Breast epithelium (tissue), 3 donors: ENCODE measurements at regions not wholly inside any gene's neighbourhood (a gene's known extent, or its start where the extent isn't known, plus 50 kb on each side); places are given as distances from the start of the nearest gene placed in this dataset.

Experiments
- POLR2A ChIP-seq: fragments of 450-650 bp; IDR thresholded peaks from one replicate; pipeline ENCODE4 v1.6.1; 2016; ENCODE audit warnings: antibody characterized with exemption, mild to moderate bottlenecking, moderate library complexity
- TF ChIP-seq, protein P1 (sequence below), 3 donors: fragments of 450-650 bp; IDR thresholded peaks; one replicate each; pipeline ENCODE4 v1.5.1; 2016 to 2017; ENCODE audit warnings: antibody characterized with exemption in 3 of 3, mild to moderate bottlenecking in 3 of 3, moderate library complexity in 3 of 3

DNA sequence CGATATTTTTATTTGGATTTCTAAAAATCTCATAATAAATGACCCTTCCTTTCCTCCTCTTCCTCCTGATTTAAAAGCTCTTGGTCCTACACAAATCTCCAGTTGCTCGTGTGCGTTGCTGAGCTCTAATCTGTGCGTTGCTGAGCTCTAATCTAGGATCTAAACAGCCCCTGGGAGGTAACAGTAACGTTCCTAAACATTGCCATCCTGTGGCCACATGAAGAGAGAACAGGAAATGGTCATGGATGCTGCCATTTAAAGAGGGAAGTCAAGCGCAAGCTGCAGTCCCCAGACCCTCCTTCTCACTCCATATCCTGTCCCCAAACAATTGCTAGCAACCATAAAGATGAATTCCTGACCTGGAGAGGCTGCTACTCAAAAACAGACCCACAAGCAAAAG, 170.8 kb downstream of the NUFIP1 start:
- TF ChIP-seq, protein P1, sequence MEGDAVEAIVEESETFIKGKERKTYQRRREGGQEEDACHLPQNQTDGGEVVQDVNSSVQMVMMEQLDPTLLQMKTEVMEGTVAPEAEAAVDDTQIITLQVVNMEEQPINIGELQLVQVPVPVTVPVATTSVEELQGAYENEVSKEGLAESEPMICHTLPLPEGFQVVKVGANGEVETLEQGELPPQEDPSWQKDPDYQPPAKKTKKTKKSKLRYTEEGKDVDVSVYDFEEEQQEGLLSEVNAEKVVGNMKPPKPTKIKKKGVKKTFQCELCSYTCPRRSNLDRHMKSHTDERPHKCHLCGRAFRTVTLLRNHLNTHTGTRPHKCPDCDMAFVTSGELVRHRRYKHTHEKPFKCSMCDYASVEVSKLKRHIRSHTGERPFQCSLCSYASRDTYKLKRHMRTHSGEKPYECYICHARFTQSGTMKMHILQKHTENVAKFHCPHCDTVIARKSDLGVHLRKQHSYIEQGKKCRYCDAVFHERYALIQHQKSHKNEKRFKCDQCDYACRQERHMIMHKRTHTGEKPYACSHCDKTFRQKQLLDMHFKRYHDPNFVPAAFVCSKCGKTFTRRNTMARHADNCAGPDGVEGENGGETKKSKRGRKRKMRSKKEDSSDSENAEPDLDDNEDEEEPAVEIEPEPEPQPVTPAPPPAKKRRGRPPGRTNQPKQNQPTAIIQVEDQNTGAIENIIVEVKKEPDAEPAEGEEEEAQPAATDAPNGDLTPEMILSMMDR (IDR thresholded peaks at IDR 0.05), result peak in 1 of 3 donors; percentile 25
- no peak for TF ChIP-seq POLR2A
